ENCODE measurements at regions not wholly inside any gene's neighbourhood (a gene's known extent, or its start where the extent isn't known, plus 50 kb on each side); places are given as distances from the start of the nearest gene placed in this dataset.
"Not testable (repeated sequence)": the region's sequence is repeated elsewhere in the genome, so short reads cannot be mapped to it uniquely, and the experiment has no call there.

GRCh38 chr1:199946305-199947155 lies 81.0 kb upstream of the NR5A2 start:
- DNase-seq, result no peak

- no peak for DNase-seq
Observed at GRCh38 chr1:199948587-199949280, 78.8 kb upstream of the NR5A2 start.

GRCh38 chr1:199951005-199951404 lies 76.5 kb upstream of the NR5A2 start:
- not testable (repeated sequence) for DNase-seq

DNA sequence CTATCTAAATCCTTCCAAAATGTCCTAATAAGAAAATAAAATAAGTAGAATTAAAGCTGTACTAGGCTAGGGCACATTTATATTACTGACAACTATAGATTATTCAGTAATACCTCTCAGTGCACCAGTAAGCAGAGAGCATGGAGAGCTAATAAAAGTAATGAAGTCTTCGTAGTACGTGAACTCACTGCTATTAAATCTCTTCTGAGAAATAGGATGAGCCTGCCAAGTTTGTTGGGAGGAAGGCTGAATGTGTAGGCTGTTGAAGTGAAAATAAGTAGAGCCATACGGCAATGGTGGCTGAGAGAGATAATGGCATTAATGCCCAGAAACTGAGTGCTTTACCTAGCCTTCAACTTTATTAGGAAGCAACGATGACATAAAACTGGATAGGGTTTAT lies 73.9 kb upstream of the NR5A2 start:
- no peak for DNase-seq

- DNase-seq, result no peak
Observed at GRCh38 chr1:199954699-199955098, 72.8 kb upstream of the NR5A2 start.

GRCh38 chr1:199955235-199955634 lies 72.3 kb upstream of the NR5A2 start:
- no peak for DNase-seq

DNA sequence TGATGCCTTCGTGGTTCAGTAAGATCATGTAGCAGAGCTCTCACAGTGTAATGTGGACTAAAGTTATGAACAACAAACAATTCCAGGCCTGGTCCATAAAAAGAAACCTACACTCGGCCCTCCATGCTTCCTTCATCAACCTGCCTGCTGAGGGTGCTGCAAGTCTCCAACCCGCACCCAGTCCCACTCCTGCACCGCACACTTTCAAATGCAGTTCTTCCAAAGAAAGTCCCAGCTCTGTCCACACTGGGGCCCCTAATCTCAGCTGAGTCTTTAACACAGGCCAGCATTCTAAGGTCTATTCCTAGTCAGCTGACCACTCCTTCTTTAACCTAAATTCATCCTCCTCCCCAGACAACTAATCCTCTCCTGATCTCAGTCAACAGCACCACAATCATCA lies 71.5 kb upstream of the NR5A2 start:
- no peak for DNase-seq

- DNase-seq, result no peak
Observed at GRCh38 chr1:199959033-199959774, 68.3 kb upstream of the NR5A2 start.

DNA sequence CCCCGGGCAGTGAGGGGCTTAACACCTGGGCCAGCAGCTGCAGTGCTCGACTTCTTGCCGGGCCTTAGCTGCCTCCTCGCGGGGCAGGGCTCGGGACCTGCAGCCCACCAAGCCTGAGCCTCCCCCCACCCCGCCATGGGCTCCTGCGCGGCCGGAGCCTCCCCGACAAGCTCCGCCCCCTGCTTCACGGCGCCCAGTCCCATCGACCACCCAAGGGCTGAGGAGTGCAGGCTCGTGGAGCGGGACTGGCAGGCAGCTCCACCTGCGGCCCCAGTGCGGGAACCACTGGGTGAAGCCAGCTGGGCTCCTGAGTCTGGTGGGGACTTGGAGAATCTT lies 67.8 kb upstream of the NR5A2 start:
- DNase-seq, result no peak

DNA sequence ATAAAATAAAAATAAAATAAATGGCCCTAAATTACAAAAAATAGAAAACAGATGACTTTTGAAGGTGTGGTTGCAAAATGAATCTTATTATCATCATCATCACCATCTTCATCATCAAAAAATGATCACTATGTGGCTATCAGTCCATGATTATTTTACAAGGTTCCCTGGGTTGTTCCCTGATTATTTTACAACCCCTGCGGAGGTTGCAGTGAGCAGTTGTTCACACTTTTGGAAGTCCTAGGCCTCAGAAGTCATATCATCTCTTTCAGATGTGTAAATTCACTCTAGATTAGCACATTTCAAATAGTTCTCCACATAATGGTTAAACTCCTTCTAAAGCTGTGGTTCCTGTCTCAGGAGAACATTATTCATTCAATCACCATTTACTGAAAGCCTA lies 57.4 kb upstream of the NR5A2 start:
- no peak for DNase-seq

DNA sequence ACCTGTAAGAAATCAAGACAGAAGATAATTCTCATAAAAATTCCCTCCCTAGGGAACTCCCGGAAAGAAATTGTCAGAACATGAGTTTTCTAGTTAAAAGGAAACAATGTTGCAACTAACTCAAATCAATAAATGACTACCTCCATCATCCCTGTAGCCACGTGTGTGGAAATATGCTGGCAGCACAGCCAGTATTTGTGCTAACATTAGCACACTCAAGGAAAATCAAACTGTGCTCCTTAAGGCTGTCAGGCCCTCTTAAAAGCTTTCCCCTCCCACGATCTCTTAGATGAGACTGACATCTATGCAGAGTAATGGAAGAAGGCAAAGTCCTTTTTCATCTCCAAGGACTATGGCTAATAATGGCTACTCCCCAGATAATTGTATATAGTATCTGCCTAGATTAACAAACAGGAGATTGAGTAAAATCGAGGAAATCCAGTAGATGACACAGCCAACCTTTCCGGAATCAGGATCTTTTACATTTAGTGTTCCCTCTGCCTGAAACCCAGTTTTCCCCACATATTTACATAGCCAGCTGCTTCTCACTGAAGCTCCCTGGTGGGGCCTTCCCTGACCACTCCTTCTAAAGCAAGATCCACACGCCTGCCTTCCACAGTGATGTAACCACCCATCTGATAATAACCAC lies 50.9 kb upstream of the NR5A2 start:
- no peak for DNase-seq

Measured in C1 segment of cervical spinal cord (tissue), 14 donors.